ENCODE measurements at regions not wholly inside any gene's neighbourhood (a gene's known extent, or its start where the extent isn't known, plus 50 kb on each side); places are given as distances from the start of the nearest gene placed in this dataset.

DNA sequence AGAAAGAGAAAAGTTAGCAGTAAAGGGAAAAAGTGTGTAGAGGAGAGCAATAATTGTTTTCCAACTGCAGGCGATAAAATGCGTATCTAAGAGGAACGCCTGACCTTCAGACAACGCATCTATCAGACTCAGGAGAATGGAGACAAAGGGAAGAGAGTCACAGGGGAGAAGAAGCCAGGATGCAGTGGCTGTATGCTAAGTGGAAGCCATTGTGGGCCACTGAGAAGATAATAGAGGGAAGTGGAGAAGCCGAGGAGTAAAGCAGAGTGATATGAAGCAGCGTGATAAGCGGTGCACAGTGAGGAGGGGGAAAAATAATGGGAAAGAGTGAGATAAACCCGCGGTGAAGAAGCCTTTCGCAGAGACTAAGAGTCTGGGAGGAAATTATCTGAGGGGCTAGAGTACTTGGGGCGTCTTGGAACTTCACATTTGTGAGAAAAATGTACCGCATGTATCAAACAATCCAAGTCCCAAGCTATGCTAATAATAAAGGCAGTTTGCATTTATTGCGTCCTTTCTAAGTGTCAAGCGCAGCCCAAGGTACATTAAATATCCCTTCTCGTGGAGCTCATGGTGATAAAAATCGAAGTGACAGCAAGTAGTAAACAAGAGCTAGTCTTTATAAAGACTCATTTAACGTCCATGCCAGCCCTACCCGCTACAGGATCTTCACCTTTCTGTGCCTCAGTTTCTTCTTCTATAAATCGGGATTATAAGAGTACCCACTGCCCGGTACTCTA, 259.8 kb upstream of the PROX1 start:
- CTCF ChIA-PET: no interaction called here
- Histone ChIP-seq H3K4me1 (ENCODE audit: control insufficient read depth, insufficient read depth, low read length) (no peaks in the 10 kb centered on the region), H3K27ac (ENCODE audit: low read length) (no peak overlapping the region), H3K4me3 (ENCODE audit: low read depth in 2 of 2, low read length in 2 of 2) (no peak overlapping the region), H3K27me3 (ENCODE audit: control insufficient read depth, insufficient read depth, low read length) (no peaks in the 10 kb centered on the region), H3K9me3 (ENCODE audit: control insufficient read depth, insufficient read depth, low read depth, low read length) (no peaks in the 10 kb centered on the region), H3K36me3 (ENCODE audit: control insufficient read depth, insufficient read depth, low read length) (no peaks in the 10 kb centered on the region)
- intact Hi-C loops (cut with micrococcal nuclease; ENCODE audit: unreplicated experiment): no loop called here
- DNase-seq (ENCODE audit: low read depth, low spot score) (no peak), ATAC-seq (no peak)
- TF ChIP-seq TCF7L2 (IDR thresholded peaks at IDR 0.05; ENCODE audit: low read depth, low read length) (no peak), SIN3A (IDR thresholded peaks at IDR 0.05; ENCODE audit: borderline replicate concordance, insufficient read depth, low read depth, low read length) (no peak), POLR2AphosphoS5 (IDR thresholded peaks at IDR 0.05; ENCODE audit: low read depth, low read length) (no peak)
- TF ChIP-seq, protein P1, sequence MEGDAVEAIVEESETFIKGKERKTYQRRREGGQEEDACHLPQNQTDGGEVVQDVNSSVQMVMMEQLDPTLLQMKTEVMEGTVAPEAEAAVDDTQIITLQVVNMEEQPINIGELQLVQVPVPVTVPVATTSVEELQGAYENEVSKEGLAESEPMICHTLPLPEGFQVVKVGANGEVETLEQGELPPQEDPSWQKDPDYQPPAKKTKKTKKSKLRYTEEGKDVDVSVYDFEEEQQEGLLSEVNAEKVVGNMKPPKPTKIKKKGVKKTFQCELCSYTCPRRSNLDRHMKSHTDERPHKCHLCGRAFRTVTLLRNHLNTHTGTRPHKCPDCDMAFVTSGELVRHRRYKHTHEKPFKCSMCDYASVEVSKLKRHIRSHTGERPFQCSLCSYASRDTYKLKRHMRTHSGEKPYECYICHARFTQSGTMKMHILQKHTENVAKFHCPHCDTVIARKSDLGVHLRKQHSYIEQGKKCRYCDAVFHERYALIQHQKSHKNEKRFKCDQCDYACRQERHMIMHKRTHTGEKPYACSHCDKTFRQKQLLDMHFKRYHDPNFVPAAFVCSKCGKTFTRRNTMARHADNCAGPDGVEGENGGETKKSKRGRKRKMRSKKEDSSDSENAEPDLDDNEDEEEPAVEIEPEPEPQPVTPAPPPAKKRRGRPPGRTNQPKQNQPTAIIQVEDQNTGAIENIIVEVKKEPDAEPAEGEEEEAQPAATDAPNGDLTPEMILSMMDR (IDR thresholded peaks at IDR 0.05): no peak
- TF ChIP-seq, protein P2, sequence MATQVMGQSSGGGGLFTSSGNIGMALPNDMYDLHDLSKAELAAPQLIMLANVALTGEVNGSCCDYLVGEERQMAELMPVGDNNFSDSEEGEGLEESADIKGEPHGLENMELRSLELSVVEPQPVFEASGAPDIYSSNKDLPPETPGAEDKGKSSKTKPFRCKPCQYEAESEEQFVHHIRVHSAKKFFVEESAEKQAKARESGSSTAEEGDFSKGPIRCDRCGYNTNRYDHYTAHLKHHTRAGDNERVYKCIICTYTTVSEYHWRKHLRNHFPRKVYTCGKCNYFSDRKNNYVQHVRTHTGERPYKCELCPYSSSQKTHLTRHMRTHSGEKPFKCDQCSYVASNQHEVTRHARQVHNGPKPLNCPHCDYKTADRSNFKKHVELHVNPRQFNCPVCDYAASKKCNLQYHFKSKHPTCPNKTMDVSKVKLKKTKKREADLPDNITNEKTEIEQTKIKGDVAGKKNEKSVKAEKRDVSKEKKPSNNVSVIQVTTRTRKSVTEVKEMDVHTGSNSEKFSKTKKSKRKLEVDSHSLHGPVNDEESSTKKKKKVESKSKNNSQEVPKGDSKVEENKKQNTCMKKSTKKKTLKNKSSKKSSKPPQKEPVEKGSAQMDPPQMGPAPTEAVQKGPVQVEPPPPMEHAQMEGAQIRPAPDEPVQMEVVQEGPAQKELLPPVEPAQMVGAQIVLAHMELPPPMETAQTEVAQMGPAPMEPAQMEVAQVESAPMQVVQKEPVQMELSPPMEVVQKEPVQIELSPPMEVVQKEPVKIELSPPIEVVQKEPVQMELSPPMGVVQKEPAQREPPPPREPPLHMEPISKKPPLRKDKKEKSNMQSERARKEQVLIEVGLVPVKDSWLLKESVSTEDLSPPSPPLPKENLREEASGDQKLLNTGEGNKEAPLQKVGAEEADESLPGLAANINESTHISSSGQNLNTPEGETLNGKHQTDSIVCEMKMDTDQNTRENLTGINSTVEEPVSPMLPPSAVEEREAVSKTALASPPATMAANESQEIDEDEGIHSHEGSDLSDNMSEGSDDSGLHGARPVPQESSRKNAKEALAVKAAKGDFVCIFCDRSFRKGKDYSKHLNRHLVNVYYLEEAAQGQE (IDR thresholded peaks at IDR 0.05; ENCODE audit: insufficient read depth in 1 of 2, low read depth in 2 of 2, low read length in 1 of 2): no peak
- in situ Hi-C loops (cut with HindIII; ENCODE audit: low pct_unique_long_range_greater_than_20kb, low sequenced_read_pairs): no loop called here
- no TSS peak for BruUV-seq (replicated peaks)
- POLR2A ChIA-PET: no interaction called here

DNA sequence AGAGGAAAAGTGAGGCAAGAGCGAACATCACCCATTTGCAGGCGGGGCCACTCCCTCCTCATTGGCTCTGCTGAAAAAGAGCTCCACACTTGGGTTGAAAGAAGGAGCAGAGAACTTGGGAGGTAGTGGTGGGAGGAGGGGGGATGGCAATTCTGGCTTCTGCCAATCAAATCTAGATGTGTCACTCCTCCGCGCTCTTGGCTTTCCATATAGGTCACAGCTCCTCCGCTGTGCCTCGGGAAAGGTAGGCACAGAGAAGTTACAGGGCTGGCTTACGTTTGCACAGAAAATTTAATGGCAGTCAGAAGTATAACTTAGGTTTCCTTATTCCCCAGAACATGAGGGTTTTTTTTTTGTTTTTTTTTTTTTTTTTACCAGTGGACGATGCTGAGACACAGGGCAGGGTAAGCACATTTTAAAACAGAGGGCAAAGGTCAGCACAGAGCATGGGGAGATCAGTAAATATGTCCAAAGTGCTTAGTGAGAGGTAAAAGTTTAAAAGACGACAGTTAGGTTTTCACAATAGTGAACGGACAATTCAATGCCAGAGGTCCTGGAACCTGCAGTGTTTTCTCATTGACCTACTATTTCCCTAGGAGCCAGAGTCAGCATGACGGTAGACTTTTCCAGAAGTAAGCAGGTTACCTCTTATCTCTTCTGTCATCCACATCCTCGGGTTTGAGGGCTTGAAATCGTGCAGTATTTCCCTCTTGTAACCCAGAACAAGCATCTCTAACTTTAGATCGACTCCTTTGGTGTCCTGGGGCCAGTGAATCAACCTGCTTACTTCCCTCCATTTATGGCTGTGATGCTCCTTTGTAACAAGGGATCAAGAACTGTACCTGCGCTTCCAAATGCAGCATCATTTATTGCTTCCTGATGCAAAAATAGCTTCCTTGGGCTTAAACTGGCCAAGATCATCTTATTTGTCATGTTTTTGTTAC, 258.9 kb upstream of the PROX1 start:
- no peak overlapping the region for H3K4me3 ChIP-seq (ENCODE audit: low read depth in 2 of 2, low read length in 2 of 2)
- DNase-seq (ENCODE audit: low read depth, low spot score) (no peak), ATAC-seq (no peak)
- H3K27me3 ChIP-seq (ENCODE audit: control insufficient read depth, insufficient read depth, low read length): no peaks in the 10 kb centered on the region
- TF ChIP-seq TCF7L2 (IDR thresholded peaks at IDR 0.05; ENCODE audit: low read depth, low read length) (no peak), SIN3A (IDR thresholded peaks at IDR 0.05; ENCODE audit: borderline replicate concordance, insufficient read depth, low read depth, low read length) (no peak), POLR2AphosphoS5 (IDR thresholded peaks at IDR 0.05; ENCODE audit: low read depth, low read length) (no peak)
- TF ChIP-seq, protein P2 (IDR thresholded peaks at IDR 0.05; ENCODE audit: insufficient read depth in 1 of 2, low read depth in 2 of 2, low read length in 1 of 2): no peak
- TF ChIP-seq, protein P1 (IDR thresholded peaks at IDR 0.05): no peak
- no peaks in the 10 kb centered on the region for H3K9me3 ChIP-seq (ENCODE audit: control insufficient read depth, insufficient read depth, low read depth, low read length)
- in situ Hi-C loops (cut with HindIII; ENCODE audit: low pct_unique_long_range_greater_than_20kb, low sequenced_read_pairs): no loop called here
- CTCF ChIA-PET: no interaction called here
- no peak overlapping the region for H3K27ac ChIP-seq (ENCODE audit: low read length)
- BruUV-seq (replicated peaks): no TSS peak
- POLR2A ChIA-PET: no interaction called here
- intact Hi-C loops (cut with micrococcal nuclease; ENCODE audit: unreplicated experiment): no loop called here
- no peaks in the 10 kb centered on the region for H3K4me1 ChIP-seq (ENCODE audit: control insufficient read depth, insufficient read depth, low read length)
- H3K36me3 ChIP-seq (ENCODE audit: control insufficient read depth, insufficient read depth, low read length): no peaks in the 10 kb centered on the region

All from Panc1 (cell line).